ENCODE measurements at regions not wholly inside any gene's neighbourhood (a gene's known extent, or its start where the extent isn't known, plus 50 kb on each side); places are given as distances from the start of the nearest gene placed in this dataset.
"Not testable (repeated sequence)": the region's sequence is repeated elsewhere in the genome, so short reads cannot be mapped to it uniquely, and the experiment has no call there.

GRCh38 chr3:144023543-144023942, 51.9 kb downstream of the DIPK2A start:
- not testable (repeated sequence) for DNase-seq

GRCh38 chr3:144028798-144029411, 57.3 kb downstream of the DIPK2A start:
- DNase-seq, result peak; percentile 60 to 88 (median 76)

- DNase-seq, result no peak
These were observed 58.1 kb downstream of the DIPK2A start for GRCh38 chr3:144029769-144030168.

GRCh38 chr3:144031938-144032337, 60.3 kb downstream of the DIPK2A start:
- no peak for DNase-seq

- no peak for DNase-seq
These were observed 61.1 kb downstream of the DIPK2A start for GRCh38 chr3:144032531-144033239.

GRCh38 chr3:144033240-144033589, 61.6 kb downstream of the DIPK2A start:
- DNase-seq, result no peak

- no peak for DNase-seq
These were observed 62.2 kb downstream of the DIPK2A start for GRCh38 chr3:144033863-144034262.

- no peak for DNase-seq
These were observed 63.2 kb downstream of the DIPK2A start for GRCh38 chr3:144034715-144035290.

GRCh38 chr3:144036498-144036897, 64.9 kb downstream of the DIPK2A start:
- DNase-seq, result no peak

- no peak for DNase-seq
These were observed 68.0 kb downstream of the DIPK2A start for GRCh38 chr3:144039661-144040060.

GRCh38 chr3:144041960-144042556, 70.4 kb downstream of the DIPK2A start:
- no peak for DNase-seq

- no peak for DNase-seq
These were observed 74.1 kb downstream of the DIPK2A start for GRCh38 chr3:144045766-144046165.

GRCh38 chr3:144049374-144049773, 77.8 kb downstream of the DIPK2A start:
- no peak for DNase-seq

- DNase-seq, result no peak
These were observed 79.6 kb downstream of the DIPK2A start for GRCh38 chr3:144051211-144051610.

- no peak for DNase-seq
These were observed 80.7 kb downstream of the DIPK2A start for GRCh38 chr3:144052275-144052674.

- DNase-seq, result no peak
These were observed 81.5 kb downstream of the DIPK2A start for GRCh38 chr3:144053121-144053520.

GRCh38 chr3:144054766-144055165, 83.1 kb downstream of the DIPK2A start:
- no peak for DNase-seq

GRCh38 chr3:144055604-144056003, 84.0 kb downstream of the DIPK2A start:
- no peak for DNase-seq

GRCh38 chr3:144058713-144059112, 87.1 kb downstream of the DIPK2A start:
- no peak for DNase-seq

GRCh38 chr3:144059481-144059880, 87.9 kb downstream of the DIPK2A start:
- no peak for DNase-seq

GRCh38 chr3:144060881-144061280, 89.3 kb downstream of the DIPK2A start:
- no peak for DNase-seq

GRCh38 chr3:144063306-144063705, 91.7 kb downstream of the DIPK2A start:
- no peak for DNase-seq

- DNase-seq, result no peak
These were observed 95.4 kb downstream of the DIPK2A start for GRCh38 chr3:144067059-144067458.

GRCh38 chr3:144073698-144074097, 102.1 kb downstream of the DIPK2A start:
- DNase-seq, result no peak

All from suppressor macrophage (primary cell).